Stomach (tissue), 8 donors: ENCODE measurements at regions not wholly inside any gene's neighbourhood (a gene's known extent, or its start where the extent isn't known, plus 50 kb on each side); places are given as distances from the start of the nearest gene placed in this dataset.

Experiments used
- DNase-seq, 2 donors: peaks; one replicate each; pipeline versions ENCODE4 v3.0.0 to v3.0.0-alpha.2; 2013 to 2019
- H3K27ac ChIP-seq, 5 donors: fragments of 200-600 bp in 4 of 5; sonication (generic) in 4 of 5; one replicate each; pipeline ENCODE4 v1.5.1; 2013 to 2019; ENCODE audit warnings: mild to moderate bottlenecking in 1 of 5, moderate library complexity in 1 of 5
- H3K27me3 ChIP-seq, 3 donors: fragments of 200-600 bp; sonication (generic); one replicate each; pipeline ENCODE4 v1.5.1; 2017 to 2019; ENCODE audit warnings: mixed run types in 1 of 3
- H3K36me3 ChIP-seq, 4 donors: fragments of 200-600 bp; sonication (generic); 1 replicate in 3 of 4; 2 replicates in 1 of 4; pipeline ENCODE4 v1.5.1; 2016 to 2019
- H3K4me1 ChIP-seq, 4 donors: fragments of 200-600 bp; sonication (generic); one replicate each; pipeline ENCODE4 v1.5.1; 2016 to 2019
- H3K4me3 ChIP-seq, 4 donors: fragments of 200-600 bp; sonication (generic) in 3 of 4; one replicate each; pipeline ENCODE4 v1.5.1; 2016 to 2019; ENCODE audit warnings: mild to moderate bottlenecking in 1 of 4
- H3K9me3 ChIP-seq, 4 donors: fragments of 200-600 bp; sonication (generic); one replicate each; pipeline ENCODE4 v1.5.1; 2016 to 2019
- CTCF ChIP-seq, 7 experiments: fragments of 450-650 bp in 4 of 7; fragments of 200-600 bp in 3 of 7; sonication (generic) in 3 of 7; IDR thresholded peaks; one replicate each; pipeline ENCODE4 v1.5.1; 2016 to 2019; ENCODE audit warnings: antibody characterized with exemption in 7 of 7, control low read depth in 2 of 7, mild to moderate bottlenecking in 1 of 7
- EP300 ChIP-seq: sonication (generic); formaldehyde crosslinking; IDR thresholded peaks from one replicate; pipeline ENCODE4 v1.6.1; 2017; ENCODE audit warnings: antibody characterized with exemption
- POLR2A ChIP-seq, 4 donors: fragments of 450-650 bp; IDR thresholded peaks; one replicate each; pipeline ENCODE4 v1.6.1; 2016; ENCODE audit warnings: antibody characterized with exemption in 4 of 4, control low read depth in 2 of 4, mild to moderate bottlenecking in 1 of 4, moderate library complexity in 1 of 4
- POLR2AphosphoS5 ChIP-seq, 3 donors: sonication (generic); formaldehyde crosslinking; IDR thresholded peaks; one replicate each; pipeline ENCODE4 v1.6.1; 2016; ENCODE audit warnings: antibody characterized with exemption in 3 of 3
- WGBS, 5 donors: extraction: QIAGEN DNeasy Blood & Tissue Kit in 3 of 5; methylation state at CpG; one replicate each; pipeline versions ENCODE4 v1.1.5 to v1.1.7; 2013 to 2018; 5-methylcytosine and 5-hydroxymethylcytosine counted together
- intact Hi-C: fragments of 100-400 bp; cut with DNase I; formaldehyde crosslinking; loops from one replicate; pipeline ENCODE4 v1.15.1; 2023; ENCODE audit warnings: low total_unique reads
- donor health status: healthy with polysubstance abuse.
- donor health status: Bipolar disorder and iron deficiency.
- donor health status: healthy.

GRCh38 chr19:28208745-28209144 lies 1004.2 kb downstream of the UQCRFS1 start:
- Histone ChIP-seq H3K36me3 (no peaks in the 10 kb centered on the region), H3K4me3 (no peak overlapping the region), H3K4me1 (no peaks in the 10 kb centered on the region), H3K27ac (no peak overlapping the region), H3K9me3 (no peaks in the 10 kb centered on the region), H3K27me3 (no peaks in the 10 kb centered on the region)
- no peak for DNase-seq
- WGBS, 5 donors = 77 to 88% (median 84%) methylated on average over 10 of the region's 10 CpGs
- TF ChIP-seq POLR2AphosphoS5 (IDR thresholded peaks at IDR 0.05) = no peak
- intact Hi-C loops = no loop called here

DNA sequence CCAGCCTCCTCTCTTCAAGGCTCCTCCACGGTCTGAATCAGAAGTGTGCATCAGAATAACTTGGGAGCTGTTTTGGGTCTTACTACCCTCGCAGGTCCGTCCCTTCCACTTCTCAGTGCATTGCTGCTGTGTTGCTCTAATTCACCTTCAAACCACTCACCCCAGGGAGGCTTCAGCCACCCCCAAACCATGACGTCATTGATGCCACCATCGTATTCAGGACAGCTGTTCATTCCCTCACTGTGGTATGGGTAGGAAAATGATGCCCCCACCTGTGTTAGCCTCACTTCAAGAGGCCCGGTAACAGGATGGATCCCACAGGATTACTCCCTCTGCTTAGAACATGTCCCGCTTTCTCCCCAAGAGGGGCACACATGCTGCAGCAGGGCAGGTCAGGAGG lies 1005.7 kb downstream of the UQCRFS1 start:
- H3K9me3 ChIP-seq = peaks cover 0 to 5% (median 1%) of the 10 kb centered on the region in 4 donors
- H3K4me1 ChIP-seq = no peaks in the 10 kb centered on the region
- no peaks in the 10 kb centered on the region for H3K36me3 ChIP-seq
- TF ChIP-seq POLR2AphosphoS5 (IDR thresholded peaks at IDR 0.05) (no peak), CTCF (IDR thresholded peaks at IDR 0.05) (no peak), EP300 (no peak), POLR2A (IDR thresholded peaks at IDR 0.05) (no peak)
- intact Hi-C loops = no loop called here
- no peak for DNase-seq
- 71 to 89% (median 87%) methylated on average over 7 of the region's 7 CpGs for WGBS, 5 donors
- H3K4me3 ChIP-seq = no peak overlapping the region
- no peak overlapping the region for H3K27ac ChIP-seq
- no peaks in the 10 kb centered on the region for H3K27me3 ChIP-seq

GRCh38 chr19:28201462-28201943 lies 1011.4 kb downstream of the UQCRFS1 start:
- Histone ChIP-seq H3K27ac (no peak overlapping the region), H3K27me3 (peaks cover 0 to 6% (median 0%) of the 10 kb centered on the region in 3 donors), H3K9me3 (peaks cover 0 to 5% (median 2%) of the 10 kb centered on the region in 4 donors), H3K4me3 (no peak overlapping the region), H3K36me3 (no peaks in the 10 kb centered on the region), H3K4me1 (no peaks in the 10 kb centered on the region)
- no peak for TF ChIP-seq POLR2AphosphoS5 (IDR thresholded peaks at IDR 0.05)
- TF ChIP-seq CTCF (IDR thresholded peaks at IDR 0.05) = no peak
- TF ChIP-seq POLR2A (IDR thresholded peaks at IDR 0.05) = no peak
- TF ChIP-seq EP300 = no peak
- 90 to 94% (median 93%) methylated on average over 5 of the region's 5 CpGs for WGBS, 5 donors
- intact Hi-C loops = no loop called here
- DNase-seq = no peak

GRCh38 chr19:28199323-28199722 lies 1013.6 kb downstream of the UQCRFS1 start:
- H3K9me3 ChIP-seq = peaks cover 0 to 5% (median 2%) of the 10 kb centered on the region in 4 donors
- no peak overlapping the region for H3K4me3 ChIP-seq
- 84 to 90% (median 88%) methylated on average over 6 of the region's 6 CpGs for WGBS, 5 donors
- no peak overlapping the region for H3K27ac ChIP-seq
- intact Hi-C loops = no loop called here
- DNase-seq = no peak
- H3K4me1 ChIP-seq = no peaks in the 10 kb centered on the region
- TF ChIP-seq POLR2A (IDR thresholded peaks at IDR 0.05) (no peak), POLR2AphosphoS5 (IDR thresholded peaks at IDR 0.05) (no peak), CTCF (IDR thresholded peaks at IDR 0.05) (no peak), EP300 (no peak)
- peaks cover 0 to 6% (median 0%) of the 10 kb centered on the region in 3 donors for H3K27me3 ChIP-seq
- no peaks in the 10 kb centered on the region for H3K36me3 ChIP-seq

DNA sequence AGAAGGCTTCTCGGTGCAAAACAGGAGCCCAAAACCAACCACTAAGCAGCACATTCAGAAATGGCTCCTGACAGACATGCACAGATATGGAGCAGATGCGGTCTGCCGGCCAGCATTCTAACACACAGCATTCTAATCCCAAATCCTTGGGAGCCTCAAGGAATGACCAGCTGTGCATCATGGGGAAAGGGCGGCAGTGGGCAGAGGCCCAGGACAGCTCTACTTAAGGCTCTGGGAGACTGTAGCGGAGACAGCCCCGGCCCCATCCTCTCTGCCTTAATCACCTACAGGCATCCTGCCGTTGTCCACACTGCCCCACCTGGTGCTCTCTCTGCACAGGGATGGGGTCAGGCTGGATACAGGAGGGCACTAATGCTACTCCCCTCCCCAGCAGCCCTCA lies 1016.0 kb downstream of the UQCRFS1 start:
- intact Hi-C loops = no loop called here
- WGBS, 5 donors = 68 to 74% (median 70%) methylated on average over 7 of the region's 7 CpGs
- peak in 1 of 2 donors; percentile 26 for DNase-seq
- no peaks in the 10 kb centered on the region for H3K9me3 ChIP-seq
- no peaks in the 10 kb centered on the region for H3K4me1 ChIP-seq
- no peak overlapping the region for H3K4me3 ChIP-seq
- no peak for TF ChIP-seq POLR2AphosphoS5 (IDR thresholded peaks at IDR 0.05)
- no peak for TF ChIP-seq EP300
- TF ChIP-seq CTCF (IDR thresholded peaks at IDR 0.05) = no peak
- no peak for TF ChIP-seq POLR2A (IDR thresholded peaks at IDR 0.05)
- no peaks in the 10 kb centered on the region for H3K36me3 ChIP-seq
- no peak overlapping the region for H3K27ac ChIP-seq
- peaks cover 0 to 6% (median 0%) of the 10 kb centered on the region in 3 donors for H3K27me3 ChIP-seq
